ENCODE measurements at regions not wholly inside any gene's neighbourhood (a gene's known extent, or its start where the extent isn't known, plus 50 kb on each side); places are given as distances from the start of the nearest gene placed in this dataset.

GRCh38 chr2:126990200-126990599, 91.5 kb downstream of the TEX51 start:
- no peak for TF ChIP-seq CTCF (IDR thresholded peaks at IDR 0.05)
- no peak for TF ChIP-seq POLR2A (IDR thresholded peaks at IDR 0.05)

All from right lobe of liver (tissue), 4 donors.